Stimulated activated memory B cell treated with anti-CD40 and anti-IgM and Interleukin-4, amounts not matched to agents 10 μg/mL and 1 μg/mL and 100 μg/mL, for 72 hours (primary cell): ENCODE measurements at regions not wholly inside any gene's neighbourhood (a gene's known extent, or its start where the extent isn't known, plus 50 kb on each side); places are given as distances from the start of the nearest gene placed in this dataset.
"Not testable (repeated sequence)": the region's sequence is repeated elsewhere in the genome, so short reads cannot be mapped to it uniquely, and the experiment has no call there.

Experiments
- ATAC-seq: fragments of 150-1000 bp; cut with Tn5 transposase; 2 replicates; pipeline ENCODE4 v1.10.0; 2021
- H3K27ac Mint-ChIP-seq: one replicate; pipeline ENCODE4 v1.8.0; 2022; ENCODE audit warnings: mild to moderate bottlenecking, mixed read lengths
- H3K27me3 Mint-ChIP-seq: one replicate; pipeline ENCODE4 v1.8.0; 2022; ENCODE audit warnings: mixed read lengths
- H3K36me3 Mint-ChIP-seq: one replicate; pipeline ENCODE4 v1.8.0; 2022; ENCODE audit warnings: mixed read lengths
- H3K4me1 Mint-ChIP-seq: one replicate; pipeline ENCODE4 v1.8.0; 2022; ENCODE audit warnings: mixed read lengths
- H3K4me3 Mint-ChIP-seq: one replicate; pipeline ENCODE4 v1.8.0; 2022; ENCODE audit warnings: mild to moderate bottlenecking, moderate library complexity, mixed read lengths
- H3K9me3 Mint-ChIP-seq: one replicate; pipeline ENCODE4 v1.8.0; 2022; ENCODE audit warnings: mixed read lengths

DNA sequence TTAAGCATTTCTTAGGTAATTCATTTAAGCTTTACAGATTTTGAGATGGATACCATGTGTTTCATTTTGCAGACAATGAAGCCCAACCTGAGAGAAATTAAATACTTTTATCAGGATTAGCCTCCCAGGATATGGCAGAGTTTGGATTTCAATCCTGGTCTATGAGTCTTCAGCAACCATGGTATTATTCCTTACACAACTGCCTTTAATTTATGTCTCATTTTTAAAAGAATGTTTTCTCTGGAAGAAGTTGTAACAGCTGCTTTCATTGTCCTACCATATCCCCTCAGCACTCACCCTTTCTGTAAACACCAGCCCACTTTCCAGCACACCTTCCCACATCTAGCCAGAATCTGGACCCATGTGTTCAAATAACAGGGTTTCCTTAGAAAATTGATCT is 863.7 kb upstream of the VRK2 start:
- H3K4me3 Mint-ChIP-seq, result no peak overlapping the region
- peaks cover 4% of the 10 kb centered on the region for H3K9me3 Mint-ChIP-seq
- no peaks in the 10 kb centered on the region for H3K4me1 Mint-ChIP-seq
- no peaks in the 10 kb centered on the region for H3K27me3 Mint-ChIP-seq
- ATAC-seq, result no peak
- no peak overlapping the region for H3K27ac Mint-ChIP-seq
- H3K36me3 Mint-ChIP-seq, result no peaks in the 10 kb centered on the region

DNA sequence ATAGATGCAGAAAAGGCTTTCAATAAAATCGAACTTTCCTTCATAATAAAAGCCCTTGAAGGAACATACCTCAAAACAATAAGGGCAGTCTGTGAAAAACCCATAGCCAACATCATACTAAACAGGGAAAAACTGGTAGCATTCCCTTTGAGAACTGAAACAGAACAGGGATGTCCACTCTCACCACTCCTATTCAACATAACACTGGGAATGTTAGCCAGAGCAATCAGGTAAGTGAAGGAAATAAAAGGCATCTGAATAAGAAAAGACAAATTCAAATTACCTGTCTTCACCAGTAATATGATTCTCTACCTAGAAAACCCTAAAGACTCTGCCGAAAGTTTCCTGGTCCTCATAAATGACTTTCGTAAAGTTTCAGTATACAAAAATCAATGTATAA is 861.0 kb upstream of the VRK2 start:
- no peak for ATAC-seq
- Mint-ChIP-seq H3K27me3 (no peaks in the 10 kb centered on the region), H3K4me1 (no peaks in the 10 kb centered on the region), H3K9me3 (no peaks in the 10 kb centered on the region), H3K36me3 (no peaks in the 10 kb centered on the region), H3K27ac (no peak overlapping the region), H3K4me3 (no peak overlapping the region)

DNA sequence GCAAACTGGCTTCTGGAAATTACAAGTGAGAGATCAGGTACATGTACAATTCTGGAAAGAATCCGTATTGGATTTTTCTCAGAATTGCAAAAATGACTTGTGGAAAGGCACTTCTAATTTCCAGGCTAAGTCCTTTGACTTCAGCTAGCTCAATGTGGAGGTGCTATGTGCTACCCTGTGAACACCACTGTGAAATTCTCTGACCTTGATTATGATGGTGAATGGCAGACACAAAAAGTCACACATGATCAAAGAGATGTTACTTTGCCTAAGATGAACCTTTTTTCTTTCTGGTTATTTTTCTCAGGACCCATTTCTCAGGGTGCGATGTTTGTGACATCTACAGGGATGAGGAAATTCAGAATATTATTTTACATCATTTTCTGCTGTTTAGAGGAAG is 856.6 kb upstream of the VRK2 start:
- peaks cover 4% of the 10 kb centered on the region for H3K9me3 Mint-ChIP-seq
- no peaks in the 10 kb centered on the region for H3K36me3 Mint-ChIP-seq
- no peaks in the 10 kb centered on the region for H3K27me3 Mint-ChIP-seq
- H3K4me3 Mint-ChIP-seq, result no peak overlapping the region
- no peak for ATAC-seq
- H3K4me1 Mint-ChIP-seq, result no peaks in the 10 kb centered on the region
- no peak overlapping the region for H3K27ac Mint-ChIP-seq

DNA sequence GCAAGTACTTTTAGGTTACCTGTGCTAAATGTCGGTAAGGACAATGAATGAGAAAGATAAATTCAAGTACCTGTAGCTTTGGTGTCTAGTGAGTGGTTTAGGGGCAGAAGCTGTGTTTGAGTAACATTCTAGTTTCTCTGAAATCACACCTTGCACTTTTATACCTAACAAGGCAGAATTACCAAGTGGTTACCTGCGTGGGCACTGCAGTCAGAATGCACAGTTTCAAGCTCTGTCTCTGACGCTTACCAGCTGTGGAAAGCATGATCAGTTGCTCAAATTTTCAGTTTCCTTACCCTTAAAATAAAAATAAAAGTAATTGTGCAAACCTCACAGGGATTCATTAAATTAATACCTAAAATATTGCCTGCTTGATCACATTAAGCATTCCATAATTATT is 846.9 kb upstream of the VRK2 start:
- no peak overlapping the region for H3K27ac Mint-ChIP-seq
- no peaks in the 10 kb centered on the region for H3K4me1 Mint-ChIP-seq
- H3K4me3 Mint-ChIP-seq, result no peak overlapping the region
- ATAC-seq, result no peak
- peaks cover 2% of the 10 kb centered on the region for H3K9me3 Mint-ChIP-seq
- H3K36me3 Mint-ChIP-seq, result no peaks in the 10 kb centered on the region
- no peaks in the 10 kb centered on the region for H3K27me3 Mint-ChIP-seq

DNA sequence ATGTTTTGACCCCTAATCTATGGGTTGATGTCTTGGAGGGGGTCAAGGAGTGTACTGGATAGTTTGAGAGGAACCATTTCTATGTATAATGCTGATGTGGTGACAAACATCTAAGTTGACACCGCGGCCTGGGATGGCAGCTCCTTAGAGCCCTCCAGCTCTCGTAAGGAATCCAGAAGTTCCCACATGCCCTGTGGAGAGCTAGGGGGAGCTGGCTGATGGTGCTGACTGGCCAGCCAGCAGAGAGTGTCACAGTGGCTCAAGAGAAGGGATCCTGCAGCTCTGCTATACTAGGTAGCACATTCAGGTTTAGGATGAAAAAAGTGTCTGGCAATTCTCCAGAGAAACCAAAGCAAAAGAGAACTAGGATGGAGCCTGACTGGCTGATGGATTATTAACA is 842.2 kb upstream of the VRK2 start:
- H3K27me3 Mint-ChIP-seq, result no peaks in the 10 kb centered on the region
- no peak overlapping the region for H3K27ac Mint-ChIP-seq
- ATAC-seq, result no peak

DNA sequence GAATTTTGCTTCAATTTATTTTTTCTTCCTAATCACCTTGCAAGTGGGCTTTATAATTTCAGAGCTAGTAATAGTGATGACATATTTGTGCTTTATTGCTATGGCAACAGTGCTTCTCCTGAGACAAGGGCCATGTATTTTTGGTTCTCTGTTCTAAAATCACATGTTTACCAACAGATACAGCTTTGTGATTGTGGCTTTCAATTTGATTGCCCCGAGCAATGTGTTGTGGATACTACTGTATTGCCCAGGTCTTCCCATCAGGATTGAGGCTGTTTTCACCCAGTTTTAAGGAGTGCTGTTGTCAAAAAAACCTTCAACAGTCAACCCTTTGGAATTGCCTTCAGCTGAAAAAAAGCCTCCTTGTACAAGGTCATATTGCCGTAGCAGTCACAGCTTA is 841.4 kb upstream of the VRK2 start:
- no peak overlapping the region for H3K27ac Mint-ChIP-seq

More for the DNA sequence above, 842.2 kb upstream of the VRK2 start:
- no peaks in the 10 kb centered on the region for H3K36me3 Mint-ChIP-seq
- H3K4me3 Mint-ChIP-seq, result no peak overlapping the region
- H3K9me3 Mint-ChIP-seq, result no peaks in the 10 kb centered on the region
- H3K4me1 Mint-ChIP-seq, result no peaks in the 10 kb centered on the region

DNA sequence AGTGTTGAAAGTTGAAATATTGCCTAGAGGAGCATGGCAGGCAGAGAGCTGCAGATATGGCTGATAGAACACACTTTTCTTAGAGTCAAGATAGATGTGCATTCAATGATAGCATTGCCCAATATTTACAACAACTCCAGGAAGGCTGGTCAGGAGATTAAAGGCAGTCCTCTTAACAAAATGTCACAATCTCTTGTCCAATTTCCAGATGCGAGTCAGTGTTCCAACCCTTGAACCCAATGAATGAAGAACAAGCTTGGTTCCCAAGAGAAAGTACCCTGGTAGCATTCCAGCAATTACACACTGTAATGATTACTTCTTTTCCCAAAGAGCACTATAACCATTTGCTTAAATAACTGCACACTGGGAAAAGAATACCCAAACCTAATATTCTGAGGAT is 839.4 kb upstream of the VRK2 start:
- no peak for ATAC-seq
- Mint-ChIP-seq H3K27ac (no peak overlapping the region), H3K4me1 (no peaks in the 10 kb centered on the region)

More for the DNA sequence above, 841.4 kb upstream of the VRK2 start:
- H3K4me3 Mint-ChIP-seq, result no peak overlapping the region
- no peaks in the 10 kb centered on the region for H3K27me3 Mint-ChIP-seq
- ATAC-seq, result no peak
- no peaks in the 10 kb centered on the region for H3K9me3 Mint-ChIP-seq
- H3K4me1 Mint-ChIP-seq, result no peaks in the 10 kb centered on the region
- no peaks in the 10 kb centered on the region for H3K36me3 Mint-ChIP-seq

DNA sequence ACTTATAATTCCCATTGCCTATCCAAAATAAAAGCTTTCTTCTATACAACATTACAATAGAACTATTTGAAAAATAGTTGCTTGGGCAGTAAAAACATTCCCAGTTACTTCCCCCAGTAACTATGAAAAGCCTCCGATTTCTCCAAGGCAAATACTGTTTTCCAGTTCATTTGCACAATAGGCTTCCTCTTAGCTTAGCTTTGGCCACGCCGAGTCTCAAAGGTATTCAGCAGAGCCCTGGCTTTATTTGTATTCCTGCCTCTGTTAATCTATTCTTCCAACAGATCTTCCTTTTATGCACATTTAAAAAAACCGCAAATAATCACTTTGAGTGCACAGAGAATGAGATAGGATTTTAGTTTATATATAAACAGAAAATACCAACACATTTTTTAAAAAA is 836.8 kb upstream of the VRK2 start:
- no peak overlapping the region for H3K27ac Mint-ChIP-seq
- H3K9me3 Mint-ChIP-seq, result peaks cover 2% of the 10 kb centered on the region
- no peaks in the 10 kb centered on the region for H3K36me3 Mint-ChIP-seq
- no peaks in the 10 kb centered on the region for H3K4me1 Mint-ChIP-seq
- ATAC-seq, result no peak
- no peak overlapping the region for H3K4me3 Mint-ChIP-seq
- H3K27me3 Mint-ChIP-seq, result no peaks in the 10 kb centered on the region

More for the DNA sequence above, 839.4 kb upstream of the VRK2 start:
- Mint-ChIP-seq H3K4me3 (no peak overlapping the region), H3K9me3 (no peaks in the 10 kb centered on the region), H3K36me3 (no peaks in the 10 kb centered on the region), H3K27me3 (no peaks in the 10 kb centered on the region)

DNA sequence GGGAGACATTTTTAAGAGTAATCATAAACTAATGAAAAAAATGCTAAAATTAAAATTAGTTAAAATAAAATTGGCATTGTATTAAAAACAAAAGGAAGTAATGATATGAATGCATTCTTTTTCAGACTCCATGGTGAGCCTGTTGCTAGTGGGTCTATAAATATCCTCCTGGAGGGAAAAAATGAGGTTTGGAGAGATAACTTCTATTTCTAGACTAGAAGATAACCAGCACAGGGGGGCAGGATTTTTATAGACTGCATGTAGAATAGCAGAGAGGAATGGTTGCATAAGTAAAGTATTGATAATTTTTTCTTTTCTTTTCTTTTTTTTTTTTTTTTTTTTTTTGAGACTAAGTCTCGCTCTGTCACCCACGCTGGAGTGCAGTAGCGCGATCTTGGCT is 835.8 kb upstream of the VRK2 start:
- no peak for ATAC-seq
- Mint-ChIP-seq H3K4me1 (no peaks in the 10 kb centered on the region), H3K27ac (no peak overlapping the region), H3K9me3 (peaks cover 2% of the 10 kb centered on the region), H3K36me3 (no peaks in the 10 kb centered on the region), H3K4me3 (no peak overlapping the region), H3K27me3 (no peaks in the 10 kb centered on the region)

DNA sequence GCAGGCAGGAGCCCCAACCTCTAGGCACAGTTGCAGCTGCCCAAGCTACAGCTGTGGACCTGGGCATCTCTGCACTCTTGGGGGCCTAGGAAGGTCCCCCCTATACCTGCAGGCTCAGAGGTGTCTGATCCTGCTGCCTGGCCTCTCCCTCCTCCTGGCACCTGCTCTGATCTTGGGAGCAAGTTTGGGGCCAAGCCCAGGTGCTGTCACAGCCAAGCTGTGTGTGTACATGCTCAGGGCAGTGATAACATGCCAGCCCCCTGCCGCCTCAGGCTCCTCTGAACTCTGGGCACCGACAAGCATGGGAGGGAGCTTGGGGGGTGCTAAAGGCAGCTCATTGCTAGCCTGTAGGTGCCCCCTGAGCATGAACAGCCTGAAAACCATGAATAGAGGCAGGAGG is 829.6 kb upstream of the VRK2 start:
- Mint-ChIP-seq H3K27me3 (no peaks in the 10 kb centered on the region), H3K36me3 (no peaks in the 10 kb centered on the region), H3K27ac (no peak overlapping the region), H3K9me3 (peaks cover 20% of the 10 kb centered on the region), H3K4me3 (no peak overlapping the region), H3K4me1 (no peaks in the 10 kb centered on the region)
- ATAC-seq, result no peak

DNA sequence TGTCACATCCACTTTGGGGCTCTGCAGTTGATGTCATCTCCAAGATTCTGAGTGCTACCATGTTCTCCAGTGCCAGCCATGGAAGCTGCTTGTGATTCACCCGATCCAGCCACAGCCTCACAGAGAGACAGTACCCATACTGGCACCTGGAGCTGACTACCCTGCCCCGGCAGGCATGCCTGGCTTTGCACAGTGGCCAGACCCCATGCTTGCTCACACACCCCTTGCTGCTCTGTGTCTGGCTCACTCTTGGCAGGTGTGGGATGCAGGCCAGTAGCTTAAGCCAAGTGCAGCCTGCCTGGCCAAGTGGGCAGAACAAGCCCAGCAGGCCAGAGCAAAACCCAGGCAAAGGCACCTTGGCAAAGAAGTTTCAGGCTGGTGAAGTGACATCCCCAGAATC is 828.4 kb upstream of the VRK2 start:
- H3K36me3 Mint-ChIP-seq, result no peaks in the 10 kb centered on the region
- H3K4me1 Mint-ChIP-seq, result no peaks in the 10 kb centered on the region
- ATAC-seq, result no peak
- H3K4me3 Mint-ChIP-seq, result no peak overlapping the region
- no peak overlapping the region for H3K27ac Mint-ChIP-seq
- H3K27me3 Mint-ChIP-seq, result no peaks in the 10 kb centered on the region
- H3K9me3 Mint-ChIP-seq, result peaks cover 18% of the 10 kb centered on the region

DNA sequence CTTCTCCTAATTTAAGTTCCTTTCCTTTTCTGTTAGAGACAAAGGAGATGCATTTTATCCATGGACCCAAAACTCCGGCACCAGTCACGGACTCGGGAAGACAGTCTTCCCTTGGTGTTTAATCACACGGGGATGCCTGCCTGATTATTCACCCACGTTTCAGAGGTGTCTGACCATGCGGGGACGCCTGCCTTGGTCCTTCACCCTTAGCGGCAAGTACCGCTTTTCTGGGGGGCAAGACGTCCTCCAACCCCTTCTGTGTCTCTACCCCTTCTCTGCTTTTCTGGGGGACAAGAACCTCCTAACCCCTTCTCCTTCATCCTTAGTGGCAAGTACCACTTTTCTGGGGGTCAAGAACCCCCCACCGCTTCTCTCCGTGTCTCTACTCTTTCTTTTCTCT is 816.9 kb upstream of the VRK2 start:
- H3K4me3 Mint-ChIP-seq, H3K27ac Mint-ChIP-seq, H3K4me1 Mint-ChIP-seq, H3K36me3 Mint-ChIP-seq, H3K9me3 Mint-ChIP-seq, H3K27me3 Mint-ChIP-seq, ATAC-seq: not testable (repeated sequence)

DNA sequence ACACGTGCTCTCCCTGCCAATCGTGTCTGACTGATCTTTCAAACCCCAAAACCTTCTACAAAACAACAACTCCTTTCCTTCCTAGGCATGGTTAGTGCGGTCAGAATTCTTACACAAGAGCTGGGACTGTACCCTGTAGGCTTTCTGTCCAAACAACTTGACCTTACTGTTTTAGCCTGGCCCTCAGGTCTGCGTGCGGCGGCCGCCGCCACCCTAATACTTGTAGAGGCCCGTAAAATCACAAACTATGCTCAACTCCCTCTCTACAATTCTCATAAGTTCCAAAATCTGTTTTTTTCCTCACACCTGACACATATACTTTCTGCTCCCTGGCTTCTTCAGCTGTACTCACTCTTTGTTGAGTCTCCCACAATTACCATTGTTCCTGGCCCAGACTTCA is 814.3 kb upstream of the VRK2 start:
- H3K4me1 Mint-ChIP-seq, H3K36me3 Mint-ChIP-seq, ATAC-seq, H3K27ac Mint-ChIP-seq, H3K27me3 Mint-ChIP-seq, H3K9me3 Mint-ChIP-seq, H3K4me3 Mint-ChIP-seq: not testable (repeated sequence)

DNA sequence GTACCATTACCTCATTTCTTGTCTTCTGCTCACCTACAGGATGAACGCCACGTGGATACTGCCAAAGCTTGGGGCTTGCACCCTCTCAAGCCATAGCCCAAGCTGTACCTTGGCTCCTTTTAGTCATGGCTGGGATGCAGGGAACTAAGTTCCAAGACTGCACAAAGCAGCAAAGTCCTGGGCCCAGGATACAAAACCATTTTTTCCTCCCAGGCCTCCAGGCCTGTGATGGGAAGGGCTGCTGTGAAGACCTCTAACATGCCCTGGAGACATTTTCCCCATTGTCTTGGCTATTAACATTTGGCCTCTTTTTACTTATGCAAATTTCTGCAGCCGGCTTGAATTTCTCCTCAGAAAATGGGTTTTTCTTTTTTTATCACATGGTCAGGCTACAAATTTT is 795.1 kb upstream of the VRK2 start:
- peaks cover 33% of the 10 kb centered on the region for H3K9me3 Mint-ChIP-seq
- H3K36me3 Mint-ChIP-seq, H3K4me1 Mint-ChIP-seq, H3K27ac Mint-ChIP-seq, H3K4me3 Mint-ChIP-seq, H3K27me3 Mint-ChIP-seq, ATAC-seq: not testable (repeated sequence)

DNA sequence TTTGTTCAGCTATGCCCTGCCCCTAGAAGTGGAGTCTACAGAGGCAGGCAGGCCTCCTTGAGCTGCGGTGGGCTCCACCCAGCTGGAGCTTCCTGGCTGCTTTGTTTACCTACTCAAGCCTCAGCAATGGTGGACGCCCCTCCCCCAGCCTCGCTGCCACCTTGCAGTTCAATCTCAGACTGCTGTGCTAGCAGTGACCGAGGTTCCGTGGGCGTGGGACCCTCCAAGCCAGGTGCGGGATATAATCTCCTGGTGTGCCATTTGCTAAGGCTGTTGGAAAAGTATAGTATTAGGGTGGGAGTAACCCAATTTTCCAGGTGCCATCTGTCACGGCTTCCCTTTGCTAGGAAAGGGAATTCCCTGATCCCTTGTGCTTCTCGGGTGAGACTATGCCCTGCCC is 770.2 kb upstream of the VRK2 start:
- H3K4me3 Mint-ChIP-seq, H3K4me1 Mint-ChIP-seq, ATAC-seq, H3K9me3 Mint-ChIP-seq, H3K36me3 Mint-ChIP-seq, H3K27ac Mint-ChIP-seq, H3K27me3 Mint-ChIP-seq: not testable (repeated sequence)

DNA sequence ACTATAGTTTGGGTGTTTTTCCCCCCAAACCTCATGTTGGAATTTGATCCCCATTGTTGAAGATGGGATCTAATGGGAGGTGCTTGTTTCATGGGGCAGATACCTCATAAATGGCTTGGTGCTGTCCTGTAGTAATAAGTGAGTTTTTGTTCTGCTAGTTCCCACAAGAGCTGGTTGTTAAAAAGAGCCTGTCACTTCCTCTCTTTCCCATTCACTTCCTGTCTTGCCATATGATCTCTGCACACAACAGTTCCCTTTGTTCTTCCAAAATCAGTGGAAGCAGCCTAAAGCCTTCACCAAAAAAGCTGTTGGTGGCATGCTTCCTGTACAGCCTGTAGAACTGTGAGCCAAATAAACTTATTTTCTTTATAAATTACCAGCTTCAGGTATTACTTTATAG is 768.2 kb upstream of the VRK2 start:
- Mint-ChIP-seq H3K27ac (no peak overlapping the region), H3K36me3 (peaks cover 13% of the 10 kb centered on the region), H3K4me1 (no peaks in the 10 kb centered on the region), H3K4me3 (no peak overlapping the region), H3K9me3 (peaks cover 9% of the 10 kb centered on the region), H3K27me3 (no peaks in the 10 kb centered on the region)
- no peak for ATAC-seq

DNA sequence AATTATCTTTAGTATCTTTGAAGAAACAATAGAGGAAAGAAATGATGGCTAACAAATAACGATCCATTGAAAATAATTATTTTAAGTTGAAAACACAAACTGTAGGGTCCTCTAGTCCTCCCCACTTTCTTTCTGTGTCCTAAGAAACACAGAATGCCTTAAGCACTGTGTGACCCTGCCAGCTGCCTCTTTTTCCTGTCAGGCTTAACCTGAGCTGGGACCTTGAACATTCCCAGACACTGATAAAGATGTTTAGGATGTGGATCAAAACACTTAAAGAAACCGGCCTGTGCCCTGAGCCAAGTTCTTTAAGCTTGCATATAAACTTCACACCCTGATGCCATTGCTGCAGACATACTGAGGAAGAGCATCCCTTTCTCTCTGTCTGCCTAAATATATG is 755.4 kb upstream of the VRK2 start:
- H3K36me3 Mint-ChIP-seq, result peaks cover 8% of the 10 kb centered on the region
- H3K4me3 Mint-ChIP-seq, result no peak overlapping the region
- ATAC-seq, result no peak
- H3K4me1 Mint-ChIP-seq, result no peaks in the 10 kb centered on the region
- no peak overlapping the region for H3K27ac Mint-ChIP-seq
- H3K9me3 Mint-ChIP-seq, result peaks cover 4% of the 10 kb centered on the region
- H3K27me3 Mint-ChIP-seq, result no peaks in the 10 kb centered on the region
